Adrenal gland (tissue), 9 donors: ENCODE measurements at regions not wholly inside any gene's neighbourhood (a gene's known extent, or its start where the extent isn't known, plus 50 kb on each side); places are given as distances from the start of the nearest gene placed in this dataset.
"Not testable (repeated sequence)": the region's sequence is repeated elsewhere in the genome, so short reads cannot be mapped to it uniquely, and the experiment has no call there.

Source experiments
- DNase-seq, 7 donors: peaks; one replicate each; pipeline ENCODE4 v3.0.0-alpha.2; 2019 to 2020
- H3K27ac ChIP-seq, 5 donors: fragments of 200-600 bp; sonication (generic) in 4 of 5; 1 replicate in 3 of 5; 2 replicates in 2 of 5; pipeline versions ENCODE4 v1.5.1 to v1.8.0; 2016 to 2020; ENCODE audit warnings: mild to moderate bottlenecking in 1 of 5
- H3K27me3 ChIP-seq: fragments of 200-600 bp; 2 replicates; pipeline ENCODE4 v1.8.0; 2021
- H3K36me3 ChIP-seq, 2 donors: fragments of 200-600 bp; replicated peaks in 1 of 2; 1 replicate in 1 of 2; 2 replicates in 1 of 2; pipeline versions ENCODE4 v1.5.1 to v1.8.0; 2018 to 2022
- H3K4me1 ChIP-seq, 2 donors: fragments of 200-600 bp; replicated peaks in 1 of 2; 1 replicate in 1 of 2; 2 replicates in 1 of 2; pipeline versions ENCODE4 v1.5.1 to v1.8.0; 2018 to 2021
- H3K4me3 ChIP-seq, 4 donors: fragments of 200-600 bp; sonication (generic) in 3 of 4; one replicate each; pipeline ENCODE4 v1.5.1; 2016 to 2018
- H3K9me3 ChIP-seq, 3 donors: fragments of 200-600 bp; sonication (generic) in 1 of 3; replicated peaks in 1 of 3; 1 replicate in 2 of 3; 2 replicates in 1 of 3; pipeline versions ENCODE4 v1.5.1 to v1.8.0; 2016 to 2021
- CTCF ChIP-seq, 6 experiments: fragments of 450-650 bp in 4 of 6; fragments of 200-600 bp in 2 of 6; sonication (generic) in 1 of 6; IDR thresholded peaks; 1 replicate in 5 of 6; 2 replicates in 1 of 6; pipeline versions ENCODE4 v1.5.1 to v1.8.0; 2016 to 2021; ENCODE audit warnings: antibody characterized with exemption in 6 of 6, mild to moderate bottlenecking in 2 of 6, moderate library complexity in 1 of 6
- POLR2A ChIP-seq, 2 donors: fragments of 450-650 bp; IDR thresholded peaks; one replicate each; pipeline ENCODE4 v1.6.1; 2017; ENCODE audit warnings: antibody characterized with exemption in 2 of 2, mild to moderate bottlenecking in 2 of 2, moderate library complexity in 1 of 2
- WGBS, 4 donors: extraction: QIAGEN DNeasy Blood & Tissue Kit in 2 of 4; methylation state at CpG; one replicate each; pipeline versions ENCODE4 v1.1.5 to v1.1.7; 2013 to 2017; 5-methylcytosine and 5-hydroxymethylcytosine counted together
- intact Hi-C, 2 donors: fragments of 100-400 bp; cut with DNase I; formaldehyde crosslinking; loops; one replicate each; pipeline versions ENCODE4 v1.14.1 to v1.15.0; 2022 to 2023
- donor health status: healthy with polysubstance abuse.
- donor health status: Bipolar disorder and iron deficiency.
- donor health status: DM: yes; HTN: yes; CAD: no.
- donor health status: DM: no; HTN: no; CAD: no.
- donor health status: DM: no; HTN: no; CAD: no.

GRCh38 chrX:104376937-104377336 is 122.2 kb upstream of the ESX1 start:
- Histone ChIP-seq H3K9me3 (no peaks in the 10 kb centered on the region), H3K4me1 (no peaks in the 10 kb centered on the region), H3K27me3 (peaks cover 36% of the 10 kb centered on the region), H3K4me3 (no peak overlapping the region), H3K36me3 (no peaks in the 10 kb centered on the region), H3K27ac (no peak overlapping the region)
- TF ChIP-seq POLR2A (IDR thresholded peaks at IDR 0.05) = no peak
- TF ChIP-seq CTCF (IDR thresholded peaks at IDR 0.05) = no peak
- DNase-seq = no peak
- WGBS, 4 donors = 45 to 84% (median 80%) methylated on average over 2 of the region's 2 CpGs
- intact Hi-C loops = no loop called here

- intact Hi-C loops = no loop called here
Observed at GRCh38 chrX:104372547-104372946, 117.8 kb upstream of the ESX1 start.

GRCh38 chrX:104370089-104370488 is 115.4 kb upstream of the ESX1 start:
- no peak overlapping the region for H3K4me3 ChIP-seq
- no peaks in the 10 kb centered on the region for H3K9me3 ChIP-seq
- no peaks in the 10 kb centered on the region for H3K36me3 ChIP-seq
- intact Hi-C loops = no loop called here
- no peaks in the 10 kb centered on the region for H3K4me1 ChIP-seq
- 50 to 65% (median 58%) methylated on average over 2 of the region's 2 CpGs for WGBS, 4 donors
- TF ChIP-seq CTCF (IDR thresholded peaks at IDR 0.05) (no peak), POLR2A (IDR thresholded peaks at IDR 0.05) (no peak)
- peaks cover 27% of the 10 kb centered on the region for H3K27me3 ChIP-seq
- H3K27ac ChIP-seq = no peak overlapping the region
- DNase-seq = no peak

More at GRCh38 chrX:104372547-104372946, 117.8 kb upstream of the ESX1 start:
- Histone ChIP-seq H3K36me3 (no peaks in the 10 kb centered on the region), H3K27me3 (peaks cover 22% of the 10 kb centered on the region), H3K4me1 (no peaks in the 10 kb centered on the region), H3K27ac (no peak overlapping the region), H3K9me3 (no peaks in the 10 kb centered on the region), H3K4me3 (no peak overlapping the region)
- DNase-seq = no peak
- no peak for TF ChIP-seq CTCF (IDR thresholded peaks at IDR 0.05)
- no peak for TF ChIP-seq POLR2A (IDR thresholded peaks at IDR 0.05)
- 22 to 52% (median 39%) methylated on average over 1 of the region's 1 CpG for WGBS, 4 donors

GRCh38 chrX:104360774-104361173 is 106.0 kb upstream of the ESX1 start:
- H3K36me3 ChIP-seq, H3K27me3 ChIP-seq, H3K9me3 ChIP-seq, H3K4me1 ChIP-seq, H3K27ac ChIP-seq, intact Hi-C loops, DNase-seq, H3K4me3 ChIP-seq: not testable (repeated sequence)
- WGBS, 4 donors = 88 to 93% (median 90%) methylated on average over 2 of the region's 2 CpGs

- Histone ChIP-seq H3K36me3 (no peaks in the 10 kb centered on the region), H3K4me1 (no peaks in the 10 kb centered on the region), H3K27me3 (peaks cover 6% of the 10 kb centered on the region), H3K4me3 (no peak overlapping the region), H3K27ac (no peak overlapping the region), H3K9me3 (no peaks in the 10 kb centered on the region)
- 25 to 48% (median 33%) methylated on average over 1 of the region's 1 CpG for WGBS, 4 donors
- DNase-seq = no peak
- intact Hi-C loops = no loop called here
- no peak for TF ChIP-seq CTCF (IDR thresholded peaks at IDR 0.05)
- no peak for TF ChIP-seq POLR2A (IDR thresholded peaks at IDR 0.05)
Observed at GRCh38 chrX:104359124-104359523, 104.4 kb upstream of the ESX1 start.
